ENCODE measurements at regions not wholly inside any gene's neighbourhood (a gene's known extent, or its start where the extent isn't known, plus 50 kb on each side); places are given as distances from the start of the nearest gene placed in this dataset.

- Mint-ChIP-seq H3K27ac (no peak overlapping the region), H3K9me3 (ENCODE audit: insufficient read depth) (no peaks in the 10 kb centered on the region), H3K4me1 (ENCODE audit: low read depth) (no peaks in the 10 kb centered on the region), H3K4me3 (no peak overlapping the region), H3K36me3 (ENCODE audit: low read depth) (no peaks in the 10 kb centered on the region), H3K27me3 (ENCODE audit: low read depth) (no peaks in the 10 kb centered on the region)
- ATAC-seq (no peak), DNase-seq (no peak)
- ChIA-PET POLR2A (no interaction called here), CTCF (no interaction called here)
Measured at GRCh38 chr14:30078811-30079402, 151.3 kb upstream of the PRKD1 start.

- CTCF ChIA-PET, result no interaction called here
- ATAC-seq (no peak), DNase-seq (no peak)
- no peaks in the 10 kb centered on the region for H3K4me1 Mint-ChIP-seq (ENCODE audit: low read depth)
- no peak overlapping the region for H3K27ac Mint-ChIP-seq
- no peaks in the 10 kb centered on the region for H3K36me3 Mint-ChIP-seq (ENCODE audit: low read depth)
- H3K27me3 Mint-ChIP-seq (ENCODE audit: low read depth), result no peaks in the 10 kb centered on the region
- H3K4me3 Mint-ChIP-seq, result no peak overlapping the region
- POLR2A ChIA-PET, result no interaction called here
- peaks cover 9% of the 10 kb centered on the region for H3K9me3 Mint-ChIP-seq (ENCODE audit: insufficient read depth)
Measured at GRCh38 chr14:30082486-30082885, 154.8 kb upstream of the PRKD1 start.

- ChIA-PET CTCF (no interaction called here), POLR2A (no interaction called here)
- ATAC-seq (no peak), DNase-seq (no peak)
- no peak overlapping the region for H3K4me3 Mint-ChIP-seq
- no peaks in the 10 kb centered on the region for H3K4me1 Mint-ChIP-seq (ENCODE audit: low read depth)
- H3K27me3 Mint-ChIP-seq (ENCODE audit: low read depth), result no peaks in the 10 kb centered on the region
- peaks cover 24% of the 10 kb centered on the region for H3K9me3 Mint-ChIP-seq (ENCODE audit: insufficient read depth)
- no peak overlapping the region for H3K27ac Mint-ChIP-seq
- no peaks in the 10 kb centered on the region for H3K36me3 Mint-ChIP-seq (ENCODE audit: low read depth)
Measured at GRCh38 chr14:30084811-30085210, 157.2 kb upstream of the PRKD1 start.

- no peak overlapping the region for H3K4me3 Mint-ChIP-seq
Measured at GRCh38 chr14:30085943-30086342, 158.3 kb upstream of the PRKD1 start.

GRCh38 chr14:30088620-30089019 lies 161.0 kb upstream of the PRKD1 start:
- POLR2A ChIA-PET, result no interaction called here
- peaks cover 48% of the 10 kb centered on the region for H3K9me3 Mint-ChIP-seq (ENCODE audit: insufficient read depth)
- ATAC-seq, result no peak
- no peak overlapping the region for H3K27ac Mint-ChIP-seq
- CTCF ChIA-PET, result no interaction called here
- DNase-seq, result no peak
- H3K4me3 Mint-ChIP-seq, result no peak overlapping the region
- no peaks in the 10 kb centered on the region for H3K36me3 Mint-ChIP-seq (ENCODE audit: low read depth)
- H3K4me1 Mint-ChIP-seq (ENCODE audit: low read depth), result no peaks in the 10 kb centered on the region
- no peaks in the 10 kb centered on the region for H3K27me3 Mint-ChIP-seq (ENCODE audit: low read depth)

More at GRCh38 chr14:30085943-30086342, 158.3 kb upstream of the PRKD1 start:
- no peaks in the 10 kb centered on the region for H3K27me3 Mint-ChIP-seq (ENCODE audit: low read depth)
- H3K9me3 Mint-ChIP-seq (ENCODE audit: insufficient read depth), result peaks cover 33% of the 10 kb centered on the region
- POLR2A ChIA-PET, result no interaction called here
- ATAC-seq, result no peak
- CTCF ChIA-PET, result no interaction called here
- no peaks in the 10 kb centered on the region for H3K36me3 Mint-ChIP-seq (ENCODE audit: low read depth)
- no peaks in the 10 kb centered on the region for H3K4me1 Mint-ChIP-seq (ENCODE audit: low read depth)
- DNase-seq, result no peak
- no peak overlapping the region for H3K27ac Mint-ChIP-seq

- no peak overlapping the region for H3K27ac Mint-ChIP-seq
- POLR2A ChIA-PET, result no interaction called here
- CTCF ChIA-PET, result no interaction called here
- no peaks in the 10 kb centered on the region for H3K36me3 Mint-ChIP-seq (ENCODE audit: low read depth)
- no peaks in the 10 kb centered on the region for H3K27me3 Mint-ChIP-seq (ENCODE audit: low read depth)
- ATAC-seq, result no peak
- H3K4me3 Mint-ChIP-seq, result no peak overlapping the region
- DNase-seq, result no peak
- peaks cover 7% of the 10 kb centered on the region for H3K9me3 Mint-ChIP-seq (ENCODE audit: insufficient read depth)
- H3K4me1 Mint-ChIP-seq (ENCODE audit: low read depth), result no peaks in the 10 kb centered on the region
Measured at GRCh38 chr14:30108975-30109700, 181.5 kb upstream of the PRKD1 start.

- H3K36me3 Mint-ChIP-seq (ENCODE audit: low read depth), result no peaks in the 10 kb centered on the region
- CTCF ChIA-PET, result no interaction called here
- H3K9me3 Mint-ChIP-seq (ENCODE audit: insufficient read depth), result peaks cover under 1% of the 10 kb centered on the region
- DNase-seq, result no peak
- no peak overlapping the region for H3K27ac Mint-ChIP-seq
- H3K4me1 Mint-ChIP-seq (ENCODE audit: low read depth), result no peaks in the 10 kb centered on the region
- H3K4me3 Mint-ChIP-seq, result no peak overlapping the region
- POLR2A ChIA-PET, result no interaction called here
- ATAC-seq, result no peak
- no peaks in the 10 kb centered on the region for H3K27me3 Mint-ChIP-seq (ENCODE audit: low read depth)
Measured at GRCh38 chr14:30114051-30114450, 186.4 kb upstream of the PRKD1 start.

GRCh38 chr14:30115756-30116155 lies 188.1 kb upstream of the PRKD1 start:
- Mint-ChIP-seq H3K27me3 (ENCODE audit: low read depth) (no peaks in the 10 kb centered on the region), H3K4me1 (ENCODE audit: low read depth) (no peaks in the 10 kb centered on the region), H3K27ac (no peak overlapping the region), H3K4me3 (no peak overlapping the region), H3K36me3 (ENCODE audit: low read depth) (no peaks in the 10 kb centered on the region), H3K9me3 (ENCODE audit: insufficient read depth) (no peaks in the 10 kb centered on the region)
- no peak for ATAC-seq
- ChIA-PET CTCF (no interaction called here), POLR2A (no interaction called here)
- DNase-seq, result no peak

DNA sequence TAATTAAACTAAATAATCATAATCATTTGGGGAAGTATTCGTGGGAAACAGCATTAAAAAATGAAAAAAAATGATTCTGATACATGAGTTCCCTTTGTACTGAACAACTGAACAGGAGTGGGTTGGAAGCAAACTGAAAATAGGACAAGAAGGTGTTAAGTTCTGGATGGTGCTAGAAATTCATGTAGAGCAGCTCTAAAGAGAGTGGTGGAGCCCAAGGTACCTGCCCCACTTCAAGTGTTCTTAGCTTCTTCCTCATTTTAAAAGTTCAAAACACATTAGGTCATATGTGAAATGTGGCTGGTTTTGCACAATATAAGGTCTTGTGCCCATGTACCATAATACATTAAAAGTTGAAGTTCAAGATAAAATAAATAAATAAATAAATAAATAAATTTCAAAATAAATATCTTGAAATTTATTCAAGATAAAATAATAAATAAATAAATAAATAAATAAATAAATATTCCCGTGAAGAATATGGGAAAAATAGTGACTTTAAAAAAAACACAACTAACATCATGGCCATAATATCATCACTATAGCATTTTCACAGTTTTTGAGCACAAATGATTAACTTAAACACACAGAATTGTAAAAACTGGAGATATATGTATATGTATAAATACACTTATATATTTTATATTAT lies 191.5 kb upstream of the PRKD1 start:
- Mint-ChIP-seq H3K9me3 (ENCODE audit: insufficient read depth) (peaks cover 3% of the 10 kb centered on the region), H3K27me3 (ENCODE audit: low read depth) (no peaks in the 10 kb centered on the region), H3K4me1 (ENCODE audit: low read depth) (no peaks in the 10 kb centered on the region), H3K4me3 (no peak overlapping the region), H3K36me3 (ENCODE audit: low read depth) (no peaks in the 10 kb centered on the region), H3K27ac (no peak overlapping the region)
- no peak for DNase-seq
- CTCF ChIA-PET, result no interaction called here
- POLR2A ChIA-PET, result no interaction called here
- no peak for ATAC-seq

- Mint-ChIP-seq H3K4me1 (ENCODE audit: low read depth) (no peaks in the 10 kb centered on the region), H3K4me3 (no peak overlapping the region), H3K9me3 (ENCODE audit: insufficient read depth) (peaks cover 3% of the 10 kb centered on the region), H3K27ac (no peak overlapping the region), H3K36me3 (ENCODE audit: low read depth) (no peaks in the 10 kb centered on the region), H3K27me3 (ENCODE audit: low read depth) (no peaks in the 10 kb centered on the region)
- DNase-seq (no peak), ATAC-seq (no peak)
- POLR2A ChIA-PET, result no interaction called here
- CTCF ChIA-PET, result no interaction called here
Measured at GRCh38 chr14:30125322-30125979, 197.8 kb upstream of the PRKD1 start.

GRCh38 chr14:30129807-30130206 lies 202.2 kb upstream of the PRKD1 start:
- POLR2A ChIA-PET, result no interaction called here
- H3K9me3 Mint-ChIP-seq (ENCODE audit: insufficient read depth), result peaks cover 3% of the 10 kb centered on the region
- no peak overlapping the region for H3K27ac Mint-ChIP-seq
- CTCF ChIA-PET, result no interaction called here
- ATAC-seq, result no peak
- H3K4me3 Mint-ChIP-seq, result no peak overlapping the region
- H3K36me3 Mint-ChIP-seq (ENCODE audit: low read depth), result no peaks in the 10 kb centered on the region
- H3K27me3 Mint-ChIP-seq (ENCODE audit: low read depth), result no peaks in the 10 kb centered on the region
- H3K4me1 Mint-ChIP-seq (ENCODE audit: low read depth), result no peaks in the 10 kb centered on the region
- DNase-seq, result no peak

GRCh38 chr14:30131581-30132097 lies 204.0 kb upstream of the PRKD1 start:
- peaks cover 3% of the 10 kb centered on the region for H3K9me3 Mint-ChIP-seq (ENCODE audit: insufficient read depth)
- DNase-seq (no peak), ATAC-seq (no peak)
- H3K27ac Mint-ChIP-seq, result no peak overlapping the region
- no peak overlapping the region for H3K4me3 Mint-ChIP-seq
- H3K36me3 Mint-ChIP-seq (ENCODE audit: low read depth), result no peaks in the 10 kb centered on the region
- ChIA-PET CTCF (no interaction called here), POLR2A (no interaction called here)
- H3K27me3 Mint-ChIP-seq (ENCODE audit: low read depth), result no peaks in the 10 kb centered on the region
- no peaks in the 10 kb centered on the region for H3K4me1 Mint-ChIP-seq (ENCODE audit: low read depth)

Measured in activated CD8-positive, alpha-beta T cell treated with anti-CD3 and anti-CD28 coated beads, Interleukin-2, amount 10 ng/mL, durations not matched to agents 7 days and 5 days (primary cell).